ENCODE measurements at regions not wholly inside any gene's neighbourhood (a gene's known extent, or its start where the extent isn't known, plus 50 kb on each side); places are given as distances from the start of the nearest gene placed in this dataset.
"Not testable (repeated sequence)": the region's sequence is repeated elsewhere in the genome, so short reads cannot be mapped to it uniquely, and the experiment has no call there.

- H3K4me3 ChIP-seq (ENCODE audit: low read length), result no peak overlapping the region
- DNase-seq (ENCODE audit: low read depth, low spot score), result peak; percentile 77
These were observed 368.0 kb downstream of the SEC23A start for GRCh38 chr14:38735005-38735404.

GRCh38 chr14:38731962-38732361 is 371.1 kb downstream of the SEC23A start:
- no peak overlapping the region for H3K4me3 ChIP-seq (ENCODE audit: low read length)
- no peak for DNase-seq (ENCODE audit: low read depth, low spot score)

GRCh38 chr14:38730420-38730819 is 372.6 kb downstream of the SEC23A start:
- no peak for DNase-seq (ENCODE audit: low read depth, low spot score)
- no peak overlapping the region for H3K4me3 ChIP-seq (ENCODE audit: low read length)

- no peak overlapping the region for H3K4me3 ChIP-seq (ENCODE audit: low read length)
- DNase-seq (ENCODE audit: low read depth, low spot score), result no peak
These were observed 375.3 kb downstream of the SEC23A start for GRCh38 chr14:38727731-38728130.

GRCh38 chr14:38724621-38725020 is 378.4 kb downstream of the SEC23A start:
- no peak for DNase-seq (ENCODE audit: low read depth, low spot score)
- H3K4me3 ChIP-seq (ENCODE audit: low read length), result no peak overlapping the region

GRCh38 chr14:38723959-38724358 is 379.1 kb downstream of the SEC23A start:
- H3K4me3 ChIP-seq (ENCODE audit: low read length), result no peak overlapping the region
- no peak for DNase-seq (ENCODE audit: low read depth, low spot score)

- DNase-seq (ENCODE audit: low read depth, low spot score), result no peak
- H3K4me3 ChIP-seq (ENCODE audit: low read length), result no peak overlapping the region
These were observed 379.8 kb downstream of the SEC23A start for GRCh38 chr14:38723277-38723676.

- no peak overlapping the region for H3K4me3 ChIP-seq (ENCODE audit: low read length)
- peak; percentile 45 for DNase-seq (ENCODE audit: low read depth, low spot score)
These were observed 381.1 kb downstream of the SEC23A start for GRCh38 chr14:38721822-38722431.

- H3K4me3 ChIP-seq (ENCODE audit: low read length), result no peak overlapping the region
- DNase-seq (ENCODE audit: low read depth, low spot score), result no peak
These were observed 384.5 kb downstream of the SEC23A start for GRCh38 chr14:38718519-38718918.

GRCh38 chr14:38716926-38717325 is 386.1 kb downstream of the SEC23A start:
- DNase-seq (ENCODE audit: low read depth, low spot score), result no peak
- H3K4me3 ChIP-seq (ENCODE audit: low read length), result no peak overlapping the region

- H3K4me3 ChIP-seq (ENCODE audit: low read length), result no peak overlapping the region
- DNase-seq (ENCODE audit: low read depth, low spot score), result no peak
These were observed 392.2 kb downstream of the SEC23A start for GRCh38 chr14:38710881-38711280.

GRCh38 chr14:38710196-38710595 is 392.8 kb downstream of the SEC23A start:
- H3K4me3 ChIP-seq (ENCODE audit: low read length), result no peak overlapping the region
- no peak for DNase-seq (ENCODE audit: low read depth, low spot score)

GRCh38 chr14:38705220-38705619 is 397.8 kb downstream of the SEC23A start:
- no peak for DNase-seq (ENCODE audit: low read depth, low spot score)
- no peak overlapping the region for H3K4me3 ChIP-seq (ENCODE audit: low read length)

- DNase-seq (ENCODE audit: low read depth, low spot score), result no peak
- H3K4me3 ChIP-seq (ENCODE audit: low read length), result no peak overlapping the region
These were observed 398.8 kb downstream of the SEC23A start for GRCh38 chr14:38704220-38704619.

GRCh38 chr14:38696925-38697324 is 406.1 kb downstream of the SEC23A start:
- no peak overlapping the region for H3K4me3 ChIP-seq (ENCODE audit: low read length)
- no peak for DNase-seq (ENCODE audit: low read depth, low spot score)

- DNase-seq (ENCODE audit: low read depth, low spot score), result no peak
- H3K4me3 ChIP-seq (ENCODE audit: low read length), result no peak overlapping the region
These were observed 409.6 kb downstream of the SEC23A start for GRCh38 chr14:38693423-38693822.

- no peak overlapping the region for H3K4me3 ChIP-seq (ENCODE audit: low read length)
- DNase-seq (ENCODE audit: low read depth, low spot score), result no peak
These were observed 413.1 kb upstream of the CLEC14A start for GRCh38 chr14:38669027-38669426.

GRCh38 chr14:38663382-38663781 is 407.5 kb upstream of the CLEC14A start:
- H3K4me3 ChIP-seq (ENCODE audit: low read length), result no peak overlapping the region
- DNase-seq (ENCODE audit: low read depth, low spot score), result no peak

GRCh38 chr14:38662781-38663180 is 406.9 kb upstream of the CLEC14A start:
- H3K4me3 ChIP-seq (ENCODE audit: low read length), result no peak overlapping the region
- no peak for DNase-seq (ENCODE audit: low read depth, low spot score)

- DNase-seq (ENCODE audit: low read depth, low spot score), result no peak
- H3K4me3 ChIP-seq (ENCODE audit: low read length), result no peak overlapping the region
These were observed 390.5 kb upstream of the CLEC14A start for GRCh38 chr14:38646391-38646790.

GRCh38 chr14:38634913-38635312 is 379.0 kb upstream of the CLEC14A start:
- not testable (repeated sequence) for DNase-seq (ENCODE audit: low read depth, low spot score); H3K4me3 ChIP-seq (ENCODE audit: low read length)

GRCh38 chr14:38629412-38629811 is 373.5 kb upstream of the CLEC14A start:
- H3K4me3 ChIP-seq (ENCODE audit: low read length), result no peak overlapping the region
- no peak for DNase-seq (ENCODE audit: low read depth, low spot score)
